ENCODE measurements at regions not wholly inside any gene's neighbourhood (a gene's known extent, or its start where the extent isn't known, plus 50 kb on each side); places are given as distances from the start of the nearest gene placed in this dataset.

- no peak for TF ChIP-seq CTCF (IDR thresholded peaks at IDR 0.05)
- no peak for TF ChIP-seq POLR2A (IDR thresholded peaks at IDR 0.05)
These were observed 196.4 kb downstream of the ZNF716 start for GRCh38 chr7:57646219-57646900.

Data from adrenal gland (tissue), 5 donors.